Right atrium auricular region (tissue), 2 donors: ENCODE measurements at regions not wholly inside any gene's neighbourhood (a gene's known extent, or its start where the extent isn't known, plus 50 kb on each side); places are given as distances from the start of the nearest gene placed in this dataset.

Experiments
- DNase-seq: peaks from one replicate; pipeline ENCODE4 v3.0.0-alpha.2; 2019; ENCODE audit warnings: low spot score
- H3K27ac ChIP-seq, 2 donors: fragments of 200-600 bp; sonication (generic); 1 replicate in 1 of 2; 2 replicates in 1 of 2; pipeline ENCODE4 v1.5.1; 2016 to 2019
- H3K27me3 ChIP-seq, 2 donors: fragments of 200-600 bp; sonication (generic); one replicate each; pipeline versions ENCODE4 v1.5.1 to v1.6.0; 2017 to 2019
- H3K36me3 ChIP-seq: fragments of 200-600 bp; sonication (generic); one replicate; pipeline ENCODE4 v1.5.1; 2016
- H3K4me1 ChIP-seq, 2 donors: fragments of 200-600 bp; sonication (generic); one replicate each; pipeline versions ENCODE4 v1.5.1 to v1.6.0; 2017 to 2019
- H3K4me3 ChIP-seq, 2 donors: fragments of 200-600 bp; sonication (generic); 1 replicate in 1 of 2; 2 replicates in 1 of 2; pipeline ENCODE4 v1.5.1; 2017 to 2019; ENCODE audit warnings: mild to moderate bottlenecking in 1 of 2, moderate library complexity in 1 of 2
- H3K9me3 ChIP-seq, 2 donors: fragments of 200-600 bp; sonication (generic); one replicate each; pipeline ENCODE4 v1.5.1; 2019
- CTCF ChIP-seq, 2 donors: fragments of 200-600 bp; sonication (generic); IDR thresholded peaks; one replicate each; pipeline ENCODE4 v1.5.1; 2019; ENCODE audit warnings: antibody characterized with exemption in 2 of 2

- DNase-seq = no peak
- TF ChIP-seq CTCF (IDR thresholded peaks at IDR 0.05) = no peak
These were observed 283.2 kb downstream of the RPRM start for GRCh38 chr2:153195342-153195741.

GRCh38 chr2:153189091-153189888 lies 289.3 kb downstream of the RPRM start:
- H3K27ac ChIP-seq = no peak overlapping the region
- no peaks in the 10 kb centered on the region for H3K4me1 ChIP-seq
- peaks cover 0 to 22% of the 10 kb centered on the region in 2 donors for H3K9me3 ChIP-seq
- H3K36me3 ChIP-seq = no peaks in the 10 kb centered on the region
- TF ChIP-seq CTCF (IDR thresholded peaks at IDR 0.05) = no peak
- no peaks in the 10 kb centered on the region for H3K27me3 ChIP-seq
- DNase-seq = no peak
- H3K4me3 ChIP-seq = no peak overlapping the region

More at GRCh38 chr2:153195342-153195741, 283.2 kb downstream of the RPRM start:
- H3K9me3 ChIP-seq = peaks cover 0 to 15% of the 10 kb centered on the region in 2 donors
- H3K27ac ChIP-seq = no peak overlapping the region
- H3K4me1 ChIP-seq = no peaks in the 10 kb centered on the region
- H3K4me3 ChIP-seq = no peak overlapping the region
- H3K36me3 ChIP-seq = no peaks in the 10 kb centered on the region
- no peaks in the 10 kb centered on the region for H3K27me3 ChIP-seq

- Histone ChIP-seq H3K36me3 (no peaks in the 10 kb centered on the region), H3K4me1 (no peaks in the 10 kb centered on the region), H3K27me3 (no peaks in the 10 kb centered on the region), H3K4me3 (no peak overlapping the region), H3K9me3 (no peaks in the 10 kb centered on the region), H3K27ac (no peak overlapping the region)
- DNase-seq = no peak
- TF ChIP-seq CTCF (IDR thresholded peaks at IDR 0.05) = no peak
These were observed 298.8 kb downstream of the RPRM start for GRCh38 chr2:153179808-153180207.

- no peaks in the 10 kb centered on the region for H3K27me3 ChIP-seq
- no peaks in the 10 kb centered on the region for H3K9me3 ChIP-seq
- H3K4me3 ChIP-seq = no peak overlapping the region
- no peaks in the 10 kb centered on the region for H3K4me1 ChIP-seq
- no peak for DNase-seq
- no peak for TF ChIP-seq CTCF (IDR thresholded peaks at IDR 0.05)
- no peak overlapping the region for H3K27ac ChIP-seq
- no peaks in the 10 kb centered on the region for H3K36me3 ChIP-seq
These were observed 309.0 kb downstream of the RPRM start for GRCh38 chr2:153169609-153170008.

- H3K27me3 ChIP-seq = no peaks in the 10 kb centered on the region
- no peak for TF ChIP-seq CTCF (IDR thresholded peaks at IDR 0.05)
- H3K4me1 ChIP-seq = no peaks in the 10 kb centered on the region
- H3K36me3 ChIP-seq = no peaks in the 10 kb centered on the region
- no peaks in the 10 kb centered on the region for H3K9me3 ChIP-seq
- H3K4me3 ChIP-seq = no peak overlapping the region
- H3K27ac ChIP-seq = no peak overlapping the region
- no peak for DNase-seq
These were observed 313.5 kb downstream of the RPRM start for GRCh38 chr2:153165021-153165420.

- peak in 1 of 2 donors; percentile 48 for TF ChIP-seq CTCF (IDR thresholded peaks at IDR 0.05)
- Histone ChIP-seq H3K36me3 (no peaks in the 10 kb centered on the region), H3K9me3 (no peaks in the 10 kb centered on the region), H3K4me1 (no peaks in the 10 kb centered on the region), H3K27me3 (no peaks in the 10 kb centered on the region), H3K27ac (no peak overlapping the region), H3K4me3 (no peak overlapping the region)
- DNase-seq = no peak
These were observed 315.5 kb downstream of the RPRM start for GRCh38 chr2:153163055-153163454.
